HG03469 (cell line): ENCODE measurements at regions not wholly inside any gene's neighbourhood (a gene's known extent, or its start where the extent isn't known, plus 50 kb on each side); places are given as distances from the start of the nearest gene placed in this dataset.
"Not testable (repeated sequence)": the region's sequence is repeated elsewhere in the genome, so short reads cannot be mapped to it uniquely, and the experiment has no call there.

ENCODE experiments used
- ATAC-seq: cut with Tn5 transposase; IDR thresholded peaks from one replicate; pipeline ENCODE4 v1.9.1; 2021; ENCODE audit warnings: mild to moderate bottlenecking, moderate library complexity, moderate number of reproducible peaks; ENCODE audit not compliant: unreplicated experiment

DNA sequence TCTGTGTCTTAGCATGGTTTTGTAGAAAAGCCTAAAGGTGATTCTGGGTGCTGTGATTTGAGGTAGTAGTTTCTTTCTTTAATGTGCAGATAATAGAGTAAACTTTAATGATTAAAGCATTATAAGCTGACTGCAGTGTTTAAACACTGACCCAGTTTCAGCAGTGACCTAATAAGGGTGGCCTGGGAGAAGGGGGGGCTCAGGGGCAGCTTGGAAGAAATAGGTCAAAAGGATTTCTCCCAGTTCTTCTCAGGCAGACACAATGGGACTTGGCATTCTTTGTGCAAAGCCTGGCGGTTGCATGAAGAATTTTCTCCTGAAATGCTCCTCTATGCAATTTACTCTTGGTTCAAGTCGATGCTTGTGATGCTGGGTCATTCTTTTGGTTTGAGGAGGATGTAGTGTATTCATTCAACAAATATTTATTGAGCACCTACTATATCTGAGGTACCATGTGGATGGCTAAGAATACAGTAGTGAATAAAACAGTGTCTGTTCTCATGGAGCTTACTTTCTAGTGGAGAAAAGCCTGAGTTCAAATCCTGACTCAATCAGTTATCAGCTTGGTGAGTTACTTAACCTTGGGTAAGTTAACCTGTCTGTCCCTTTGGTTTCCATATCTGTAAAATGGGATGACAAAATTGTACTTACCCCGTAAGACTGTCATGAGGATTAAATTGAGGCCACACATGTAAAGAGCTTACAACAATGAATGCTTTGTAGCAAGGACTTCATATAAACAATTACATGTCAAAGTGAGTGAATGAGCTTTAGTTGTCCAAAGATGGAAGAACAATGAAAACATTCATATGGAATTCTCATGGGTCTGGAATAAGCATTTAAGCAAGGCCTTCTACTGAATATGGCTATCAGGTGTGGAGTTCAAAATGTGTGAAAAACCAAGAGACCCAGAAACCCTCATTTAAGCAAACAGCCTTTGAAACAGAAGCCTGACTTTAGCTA lies 210.2 kb downstream of the KCNRG start:
- no peak for ATAC-seq

DNA sequence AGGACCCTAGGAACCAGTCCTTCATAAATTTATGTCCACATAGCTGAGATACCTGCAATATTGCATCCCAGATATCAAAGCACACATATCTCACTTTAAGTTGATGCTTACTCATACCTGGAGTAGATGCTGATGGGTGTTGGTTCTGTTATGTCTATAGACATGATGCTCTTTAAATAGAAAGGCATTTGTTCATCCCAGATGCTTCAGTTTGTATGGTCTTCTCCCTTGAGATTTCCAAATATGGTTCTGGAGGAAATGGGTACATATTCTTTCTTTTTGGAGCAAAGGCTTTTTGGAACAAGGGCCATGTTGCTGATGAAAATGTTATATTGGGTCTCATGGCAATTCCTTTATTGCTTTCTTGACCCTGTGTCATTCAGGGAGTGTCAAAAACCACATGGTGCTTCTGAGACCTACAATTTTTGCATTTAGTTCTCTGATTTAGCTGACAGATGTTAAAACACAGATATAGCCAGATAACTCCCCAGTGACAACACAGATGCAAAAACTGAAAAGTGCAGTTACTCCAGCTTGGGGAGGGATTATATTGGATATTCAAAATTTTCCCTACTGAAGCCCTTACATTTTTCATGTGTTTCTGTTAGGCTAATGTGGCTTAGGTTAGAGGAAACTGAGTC lies 211.4 kb downstream of the KCNRG start:
- ATAC-seq, result peak; percentile 53

DNA sequence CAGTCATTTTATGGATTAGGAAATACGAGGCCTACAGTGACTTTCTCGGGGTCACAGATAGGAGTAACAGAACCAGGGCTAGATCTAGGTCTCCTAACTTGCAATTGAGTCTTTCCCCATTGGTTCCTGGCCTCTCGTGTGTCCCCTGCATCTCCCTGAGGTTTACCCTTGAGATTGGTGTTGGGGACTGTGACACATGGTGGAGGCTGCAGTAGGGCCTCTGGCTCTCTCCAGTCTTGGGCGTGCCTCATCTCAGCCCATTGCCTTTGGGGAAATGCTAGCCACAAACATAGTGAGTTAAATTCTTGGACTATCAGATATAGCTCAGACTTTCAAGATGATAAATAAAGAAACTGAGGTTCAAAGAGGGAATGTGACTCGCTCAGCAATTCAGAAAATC lies 212.1 kb downstream of the KCNRG start:
- ATAC-seq, result no peak

DNA sequence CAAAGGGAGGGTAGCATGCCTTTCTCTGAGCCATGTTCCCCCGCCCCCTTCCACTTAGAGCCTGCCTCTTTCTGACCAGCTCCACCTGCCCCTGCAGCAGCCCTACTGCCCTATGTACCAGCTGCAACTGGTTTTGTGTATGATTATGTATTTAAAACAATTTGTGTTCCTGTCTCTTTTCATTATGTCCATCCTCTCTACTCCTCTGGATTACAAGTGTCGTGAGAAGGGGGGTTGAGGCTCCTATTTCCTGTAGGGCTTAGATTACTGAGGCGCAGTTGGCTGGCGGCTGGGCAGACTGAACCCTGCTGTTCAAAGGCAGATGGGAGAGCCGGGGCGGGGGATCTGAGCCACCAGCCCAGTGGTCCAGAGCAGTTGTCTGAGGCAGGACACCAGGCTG lies 213.3 kb downstream of the KCNRG start:
- no peak for ATAC-seq

DNA sequence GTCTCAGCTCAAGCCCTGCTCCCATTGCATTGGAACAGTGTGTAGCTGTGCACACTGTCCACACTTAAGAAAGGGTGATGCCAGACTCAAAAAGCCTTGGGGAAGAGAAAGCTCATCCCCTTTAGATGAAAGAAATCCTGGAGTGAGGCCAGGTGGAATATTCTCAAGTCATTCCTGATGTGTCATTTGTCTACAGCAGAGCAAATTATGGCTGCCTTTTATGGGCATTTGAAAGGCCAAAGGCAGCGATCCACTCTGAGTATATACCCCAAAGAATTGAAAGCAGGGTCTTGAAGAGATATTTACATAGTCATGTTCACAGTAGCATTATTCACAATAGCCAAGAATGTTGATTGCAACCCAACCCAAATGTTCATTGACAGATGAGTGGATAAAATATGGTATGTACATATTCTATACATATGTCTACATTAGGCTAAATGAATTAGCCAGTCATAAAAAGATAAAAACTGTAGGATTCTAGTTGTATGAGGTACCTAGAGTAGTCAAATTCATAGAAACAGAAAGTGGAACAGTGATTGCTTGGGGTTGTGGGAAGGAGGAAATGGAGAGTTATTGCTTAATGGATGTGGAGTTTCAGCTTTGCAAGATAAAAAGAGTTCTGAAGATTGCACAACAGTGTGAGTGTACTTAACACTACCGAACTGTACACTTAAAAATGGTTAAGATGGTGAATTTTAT lies 214.9 kb downstream of the KCNRG start:
- no peak for ATAC-seq

DNA sequence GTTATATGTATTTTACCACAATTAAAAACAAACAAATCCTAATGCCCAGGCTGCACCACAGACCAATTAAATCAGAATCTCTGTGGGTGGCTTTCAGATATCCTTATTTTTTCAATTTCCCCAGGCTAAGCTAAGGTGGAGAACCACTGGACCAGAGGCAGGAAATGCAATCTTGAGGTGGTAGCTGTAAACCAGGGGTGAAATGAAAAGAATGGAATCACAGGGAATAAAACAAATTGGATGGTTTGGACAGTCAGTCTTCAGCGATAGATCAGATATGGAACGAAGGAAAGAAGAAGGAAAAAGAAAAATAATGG lies 215.4 kb downstream of the KCNRG start:
- ATAC-seq, result no peak

DNA sequence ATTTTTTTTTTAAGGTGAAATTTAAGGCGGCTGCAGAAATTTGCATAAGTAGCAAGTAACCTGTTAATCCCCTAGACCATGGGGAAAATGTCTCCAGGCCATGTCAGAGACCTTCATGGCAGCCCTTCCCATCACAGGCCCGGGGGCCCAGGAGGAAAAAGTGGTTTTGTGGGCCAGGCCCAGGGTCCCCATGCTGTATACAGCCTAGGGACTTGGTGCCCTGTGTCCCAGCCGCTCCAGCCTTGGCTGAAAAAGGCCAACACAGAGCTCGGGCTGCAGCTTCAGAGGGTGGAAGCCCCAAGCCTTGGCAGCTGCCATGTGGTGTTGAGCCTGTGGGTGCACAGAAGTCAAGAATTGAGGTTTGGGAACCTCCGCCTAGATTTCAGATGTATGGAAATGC lies 218.3 kb downstream of the KCNRG start:
- ATAC-seq, result not testable (repeated sequence)

DNA sequence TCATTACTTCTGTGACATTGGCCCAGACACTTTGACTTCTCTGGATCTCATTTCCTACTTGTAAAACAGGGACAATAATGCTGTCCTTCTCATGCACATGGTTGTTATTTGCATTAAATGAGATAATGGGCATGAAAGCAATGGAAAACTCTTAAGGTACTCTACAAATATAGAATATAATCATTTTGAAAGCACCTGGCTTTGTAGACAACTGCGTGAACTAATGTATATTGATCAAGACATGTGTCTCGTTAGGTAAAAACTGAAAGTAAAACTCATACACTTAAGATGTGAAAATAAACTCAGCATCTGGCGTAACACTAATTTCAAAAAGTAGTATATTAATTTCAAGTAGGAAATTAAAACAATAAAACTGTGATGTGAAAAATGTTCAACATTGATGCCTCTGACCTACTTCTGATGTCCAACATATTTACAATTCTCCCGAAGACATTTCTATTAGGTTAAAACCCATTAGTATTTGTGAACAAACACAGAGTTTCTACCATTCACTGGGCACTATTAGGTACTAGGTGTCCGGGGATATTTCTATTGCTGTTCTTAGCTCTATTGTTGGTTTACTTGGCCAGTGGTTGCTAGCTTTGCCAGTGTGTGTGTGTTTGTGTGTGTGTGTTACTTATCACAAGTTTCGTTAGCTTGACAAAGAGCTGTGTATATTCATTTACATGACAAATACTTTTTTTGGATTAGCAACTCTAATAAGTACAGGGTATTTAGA lies 220.5 kb downstream of the KCNRG start:
- ATAC-seq, result no peak

DNA sequence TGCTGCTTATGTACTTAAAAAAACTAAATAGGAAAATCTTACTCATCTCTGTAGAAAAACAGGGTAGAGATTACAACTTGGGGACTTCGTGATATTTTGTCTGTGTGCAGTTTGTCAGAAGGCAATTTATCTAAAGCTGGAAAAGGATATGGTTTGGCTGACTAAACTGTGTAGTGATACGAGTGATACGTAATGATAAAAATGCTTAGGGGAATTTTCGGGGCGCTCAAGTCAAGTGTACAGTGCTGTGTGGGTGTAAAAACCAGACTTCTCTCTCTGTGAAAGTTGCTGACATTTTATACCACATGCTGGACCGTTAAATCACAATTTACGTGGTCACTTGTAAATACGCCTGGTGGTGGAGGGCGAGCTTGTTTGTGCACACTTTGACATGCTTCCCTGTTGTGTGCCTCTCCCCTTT lies 221.7 kb downstream of the KCNRG start:
- peak; percentile 90 for ATAC-seq

DNA sequence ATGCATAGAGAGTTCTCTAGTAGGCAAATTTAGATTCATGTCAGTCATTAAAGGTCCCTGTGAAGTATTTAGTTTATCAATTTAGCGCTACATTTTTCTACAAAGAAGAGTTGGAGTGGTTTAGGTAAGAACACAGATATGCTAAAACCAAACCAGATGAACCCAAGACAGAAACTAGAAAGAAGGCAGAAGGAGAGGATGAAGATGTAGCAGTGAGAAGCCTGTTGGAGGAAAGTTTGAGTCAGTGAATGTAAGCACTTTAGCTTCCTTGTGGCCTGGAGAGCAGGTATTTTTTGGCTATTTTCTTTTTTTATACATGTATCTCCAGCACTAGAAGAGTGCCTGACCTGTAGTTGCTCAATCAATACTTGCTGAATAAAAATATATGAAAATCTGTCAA lies 223.7 kb downstream of the KCNRG start:
- no peak for ATAC-seq

DNA sequence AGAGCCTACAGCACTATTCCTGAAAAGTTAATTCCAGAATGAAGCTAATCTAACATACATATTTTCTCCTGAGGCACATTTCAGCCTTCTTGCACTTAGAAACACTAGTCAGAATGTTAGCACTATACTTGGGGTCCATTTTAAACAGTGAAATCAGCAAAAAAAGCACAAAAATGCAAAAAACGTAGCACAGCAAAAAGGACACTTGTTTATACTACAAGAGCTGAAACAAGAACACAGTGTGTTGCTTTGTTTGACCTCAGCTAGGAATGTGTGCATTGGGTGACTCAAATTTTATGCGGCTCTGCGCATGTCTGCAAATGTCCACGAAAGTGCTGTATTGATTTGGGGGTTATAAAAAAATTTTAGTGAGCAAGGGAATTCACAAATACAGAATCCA lies 226.2 kb downstream of the KCNRG start:
- no peak for ATAC-seq

DNA sequence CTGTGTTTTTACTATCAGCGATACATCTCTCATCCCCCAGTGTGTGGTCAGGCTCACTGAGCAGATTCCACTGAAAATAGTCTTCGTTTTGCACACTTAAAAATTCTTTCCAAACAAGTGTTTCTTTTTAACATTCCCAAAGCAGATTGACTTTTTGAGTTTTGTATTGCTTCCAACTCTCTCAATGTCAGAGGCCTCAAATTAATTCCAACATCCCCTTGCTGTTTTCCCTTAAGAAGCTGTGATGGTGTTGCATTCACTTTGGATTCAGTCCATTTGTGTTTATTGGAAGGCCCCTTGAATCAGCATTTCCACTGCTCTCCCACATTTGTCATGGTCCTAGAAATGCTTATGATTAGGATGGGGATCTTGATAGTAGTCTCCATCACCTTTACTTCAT lies 228.7 kb downstream of the KCNRG start:
- no peak for ATAC-seq

DNA sequence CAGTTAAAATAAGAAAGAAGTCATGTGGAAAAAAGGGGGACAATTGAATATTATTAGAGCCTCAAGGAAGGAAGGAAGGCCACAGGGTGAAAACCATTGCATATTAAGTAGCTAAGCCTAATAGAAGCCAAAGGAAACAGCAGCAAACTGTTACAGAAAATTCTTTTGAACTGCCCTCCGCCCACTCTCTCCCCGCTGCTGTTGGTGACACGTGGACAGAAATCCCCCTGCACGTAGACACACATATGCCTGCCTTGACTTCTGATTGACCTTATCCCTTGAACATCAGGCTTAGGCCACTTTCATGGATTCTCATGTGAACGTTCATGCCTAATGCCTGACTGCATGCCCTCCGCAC lies 229.1 kb downstream of the KCNRG start:
- no peak for ATAC-seq

DNA sequence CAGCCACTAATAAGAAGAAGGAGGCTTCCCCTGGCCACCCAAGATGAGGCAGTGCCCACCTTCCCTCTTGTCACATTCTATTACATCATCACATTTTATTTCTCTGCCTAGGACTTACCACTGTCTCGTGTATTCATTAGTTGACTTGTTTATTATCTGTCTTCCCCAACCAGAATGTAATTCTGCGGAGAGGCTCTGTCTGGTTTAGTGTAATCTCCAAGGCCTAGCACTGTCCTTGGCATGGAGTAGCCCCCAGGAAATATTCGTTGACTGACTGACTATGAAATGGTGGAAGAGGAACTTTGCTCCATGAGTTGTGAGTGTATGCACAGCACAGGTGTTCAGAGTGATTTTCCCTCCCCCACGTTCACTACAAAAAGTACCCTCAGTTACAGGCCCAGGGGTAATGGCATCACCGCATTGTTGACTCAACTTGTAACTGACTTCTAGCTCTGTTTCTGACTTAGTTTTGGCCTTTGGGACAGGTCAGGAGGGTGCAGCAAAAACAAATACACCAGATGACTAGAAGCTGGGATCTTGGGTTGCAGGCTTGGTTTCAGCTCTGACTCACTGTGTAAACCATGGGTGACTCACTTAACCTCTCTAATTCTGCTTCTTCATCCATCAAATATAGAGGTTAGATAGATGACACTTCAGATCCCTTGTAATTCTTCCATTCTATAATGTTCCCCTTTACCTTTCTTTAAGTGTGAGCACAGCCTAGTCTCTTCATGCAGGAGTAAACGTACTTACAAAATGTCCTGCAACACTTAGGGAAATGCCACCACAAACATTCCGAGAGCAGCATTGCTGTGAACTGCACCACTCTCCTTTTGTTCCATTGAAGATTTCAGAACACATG lies 229.7 kb downstream of the KCNRG start:
- ATAC-seq, result peak; percentile 89

DNA sequence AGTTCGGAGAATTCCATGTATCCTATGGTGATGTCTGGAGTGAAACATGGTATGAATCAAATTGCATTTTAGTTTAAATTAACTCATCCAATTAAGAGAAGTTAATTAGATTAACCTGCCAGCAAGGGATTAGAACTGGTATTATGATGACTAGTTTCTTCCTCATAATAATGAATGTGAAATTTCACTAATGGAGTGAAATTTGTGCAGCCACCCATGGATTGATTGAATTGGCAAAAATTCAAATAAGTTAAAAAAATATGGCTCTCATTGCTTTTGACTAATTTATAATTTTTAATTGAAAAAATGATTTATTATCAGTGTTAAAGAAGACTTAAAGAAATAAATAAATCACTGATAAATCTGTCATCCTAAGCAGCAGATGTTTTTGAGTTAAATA lies 232.0 kb downstream of the KCNRG start:
- no peak for ATAC-seq

DNA sequence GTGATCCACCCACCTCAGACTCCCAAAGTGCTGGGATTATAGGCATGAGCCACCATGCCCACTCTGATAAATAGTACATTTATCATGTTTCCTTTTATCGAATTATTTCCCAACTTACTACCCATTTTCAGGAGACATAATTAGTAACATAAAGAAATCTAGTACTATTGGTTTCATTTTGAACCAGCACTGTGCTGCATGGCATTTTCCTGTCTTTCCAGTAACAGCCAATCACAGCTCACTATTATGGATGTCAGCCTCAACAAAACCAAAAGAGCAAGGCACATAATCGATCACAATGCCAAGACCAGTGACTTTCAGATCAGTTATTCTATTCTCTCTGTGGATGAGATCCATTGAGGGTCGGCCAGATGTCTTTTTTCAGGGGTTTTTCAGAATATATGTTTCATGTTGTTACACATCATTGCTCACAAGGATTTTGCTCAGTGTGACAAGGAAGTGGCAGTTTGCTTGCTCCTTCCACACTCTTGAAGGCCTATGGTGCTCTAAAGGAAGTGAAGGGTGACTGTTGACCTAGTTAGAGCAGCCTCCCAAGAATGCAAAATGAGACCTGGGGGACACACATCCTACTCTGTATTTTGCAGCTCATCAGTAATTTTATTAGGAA lies 233.4 kb downstream of the KCNRG start:
- no peak for ATAC-seq

DNA sequence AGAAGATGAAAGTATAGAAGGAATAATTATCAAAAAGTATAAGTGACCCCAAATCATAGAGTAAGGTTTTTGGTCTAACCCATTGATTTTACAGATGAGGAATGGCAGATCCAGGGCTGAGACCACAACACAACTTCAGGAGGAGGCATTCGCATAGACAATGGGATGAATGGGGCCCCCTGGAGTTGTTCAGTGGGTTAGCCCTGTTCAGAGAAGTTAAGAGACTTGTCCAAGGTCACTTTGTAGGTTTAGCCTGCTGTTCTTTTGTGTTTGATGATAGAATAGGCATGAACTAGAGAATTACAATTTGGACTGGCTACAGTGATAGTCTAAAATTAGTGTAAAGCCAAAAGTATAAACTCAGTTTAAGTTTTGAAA lies 233.9 kb downstream of the KCNRG start:
- ATAC-seq, result no peak

DNA sequence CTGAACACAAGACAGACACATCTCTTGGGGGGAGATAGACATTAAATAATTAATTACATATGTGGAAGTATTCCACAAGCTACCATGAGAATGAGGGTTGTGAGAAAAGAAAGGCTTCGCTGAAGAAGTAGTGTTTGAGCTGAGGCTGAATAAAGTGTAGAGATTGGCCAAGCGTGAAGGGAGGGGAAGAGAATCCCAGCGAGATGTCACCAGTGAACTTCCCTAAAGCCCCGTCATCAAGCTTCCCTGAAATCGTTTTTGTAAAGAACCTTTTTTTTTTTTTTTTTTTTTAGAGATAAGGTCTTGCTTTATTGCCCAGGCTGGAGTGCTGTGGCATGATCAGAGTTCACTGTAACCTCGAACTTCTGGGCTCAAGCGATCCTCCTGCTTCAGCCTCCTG lies 235.2 kb downstream of the KCNRG start:
- ATAC-seq, result no peak

DNA sequence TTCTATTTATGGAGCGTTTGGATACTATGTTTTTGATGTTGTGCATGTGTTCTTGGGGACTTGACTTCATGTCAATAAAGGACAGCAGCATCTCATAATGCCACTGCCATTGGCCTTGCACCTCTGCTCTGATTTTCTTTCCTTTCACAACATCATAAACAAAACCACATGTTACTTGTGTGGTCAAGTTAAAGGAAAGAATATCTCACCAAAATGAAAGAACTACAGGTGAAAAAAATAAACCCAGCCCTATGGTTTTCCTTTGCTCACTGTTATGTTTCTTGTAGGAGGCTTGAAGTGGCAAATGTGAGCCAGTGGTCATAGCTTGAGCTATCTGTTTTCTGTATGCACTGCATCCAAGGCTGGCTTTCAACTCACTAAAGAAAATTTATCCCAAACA lies 240.4 kb downstream of the KCNRG start:
- ATAC-seq, result no peak
